ENCODE measurements at regions not wholly inside any gene's neighbourhood (a gene's known extent, or its start where the extent isn't known, plus 50 kb on each side); places are given as distances from the start of the nearest gene placed in this dataset.

DNA sequence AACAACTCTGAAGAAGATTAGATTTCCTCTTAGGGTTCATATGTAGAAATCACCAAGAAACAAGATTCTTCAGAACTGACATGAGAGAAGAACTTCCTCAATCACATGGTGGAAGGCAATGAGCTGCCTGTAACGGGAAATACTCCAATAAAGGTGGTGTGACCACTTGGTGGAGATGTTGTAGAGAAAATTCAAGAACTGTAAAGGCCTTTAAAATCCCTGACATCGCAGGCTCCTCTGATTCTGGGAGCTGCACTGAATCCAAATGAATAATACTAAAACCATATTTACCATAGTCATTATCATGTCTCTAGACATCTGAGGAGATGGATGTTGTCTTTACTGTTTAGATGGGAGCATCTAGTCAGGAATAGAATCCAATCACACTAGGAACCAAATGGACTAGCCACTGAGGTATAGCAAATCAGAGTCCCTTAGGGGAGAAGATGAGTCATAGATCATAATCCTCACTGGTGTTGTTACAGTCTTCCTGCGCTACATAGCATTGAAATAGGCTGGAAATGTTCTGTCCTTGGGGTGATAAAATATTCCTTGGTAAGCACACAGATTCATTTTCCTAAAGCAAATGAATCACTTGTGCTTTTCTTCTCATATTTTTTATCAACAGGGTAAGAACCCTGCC lies 321.6 kb upstream of the TENM4 start:
- peak; percentile 13 for DNase-seq

GRCh38 chr11:79758325-79758724 lies 317.5 kb upstream of the TENM4 start:
- no peak for DNase-seq

DNA sequence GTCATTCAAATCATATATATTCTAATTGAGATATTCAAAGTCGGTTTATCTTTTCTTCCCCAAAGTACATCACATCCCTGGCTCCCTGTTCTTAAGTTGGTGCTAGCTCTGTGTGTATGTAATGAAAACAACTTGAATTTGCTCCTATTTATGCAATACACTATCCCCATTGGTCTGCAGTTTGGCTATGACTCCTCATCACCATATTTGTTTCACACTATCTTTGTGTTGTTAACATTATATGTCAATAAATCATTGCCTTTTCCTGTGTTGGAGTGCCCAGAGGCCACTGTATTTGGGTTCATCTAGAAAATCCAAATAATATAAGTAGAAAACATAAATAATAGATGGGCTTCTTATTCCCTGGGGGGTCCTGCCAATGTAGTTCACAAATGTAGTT lies 306.6 kb upstream of the TENM4 start:
- no peak for DNase-seq

GRCh38 chr11:79744941-79745340 lies 304.1 kb upstream of the TENM4 start:
- no peak for DNase-seq

GRCh38 chr11:79742176-79742575 lies 301.3 kb upstream of the TENM4 start:
- DNase-seq: peak; percentile 9

- DNase-seq: no peak
Measured at GRCh38 chr11:79739591-79739990, 298.8 kb upstream of the TENM4 start.

DNA sequence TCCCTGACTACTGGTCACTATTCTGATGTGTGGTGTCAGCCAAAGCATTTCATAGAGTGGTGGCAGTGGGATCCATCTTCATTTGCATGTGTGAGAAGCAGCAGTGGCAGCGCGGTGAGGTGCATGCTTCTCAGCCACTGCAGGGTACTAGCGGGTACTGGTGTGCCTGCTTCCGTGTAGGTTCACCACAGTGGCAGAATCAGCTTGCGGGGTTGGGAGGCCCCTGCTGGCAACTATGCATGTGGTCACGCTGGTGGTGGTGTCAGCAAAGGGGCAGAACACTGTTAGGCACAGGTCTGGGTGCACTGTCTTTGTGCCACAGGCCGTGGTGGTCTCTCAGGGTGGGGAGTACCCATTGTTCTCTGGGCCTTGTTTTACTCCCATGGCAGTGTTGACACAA lies 286.4 kb upstream of the TENM4 start:
- no peak for DNase-seq

GRCh38 chr11:79720115-79720514 lies 279.3 kb upstream of the TENM4 start:
- no peak for DNase-seq

DNA sequence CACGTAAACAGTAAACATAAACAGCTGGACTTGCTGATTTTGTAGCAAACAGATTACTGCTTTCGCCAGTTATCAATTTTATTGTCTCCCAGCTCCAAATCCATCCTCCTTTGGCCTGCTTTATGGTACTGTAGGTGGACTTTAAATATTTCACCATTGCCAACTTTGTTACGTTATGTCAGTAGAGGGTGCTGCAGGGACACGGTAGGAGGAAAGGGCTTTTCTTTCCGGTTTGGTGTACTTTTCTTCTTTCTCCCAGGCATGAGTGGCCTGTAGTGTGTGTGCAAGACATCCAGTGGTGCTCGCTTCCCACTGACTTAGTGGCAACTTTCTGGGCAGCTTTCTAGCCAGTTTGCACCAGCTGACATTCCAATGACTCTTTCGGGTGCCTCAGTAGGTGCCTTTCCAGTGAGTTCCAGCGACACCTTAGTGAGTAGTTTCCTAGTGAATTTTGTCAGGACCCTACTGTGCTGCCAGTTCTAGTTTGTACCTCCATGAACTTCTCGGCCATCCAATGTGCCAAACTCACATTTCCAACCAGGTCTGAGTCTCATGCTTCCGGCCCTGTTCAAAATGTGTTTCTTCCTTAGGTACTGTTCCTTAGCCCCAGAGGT lies 267.6 kb upstream of the TENM4 start:
- peak; percentile 26 for DNase-seq

DNA sequence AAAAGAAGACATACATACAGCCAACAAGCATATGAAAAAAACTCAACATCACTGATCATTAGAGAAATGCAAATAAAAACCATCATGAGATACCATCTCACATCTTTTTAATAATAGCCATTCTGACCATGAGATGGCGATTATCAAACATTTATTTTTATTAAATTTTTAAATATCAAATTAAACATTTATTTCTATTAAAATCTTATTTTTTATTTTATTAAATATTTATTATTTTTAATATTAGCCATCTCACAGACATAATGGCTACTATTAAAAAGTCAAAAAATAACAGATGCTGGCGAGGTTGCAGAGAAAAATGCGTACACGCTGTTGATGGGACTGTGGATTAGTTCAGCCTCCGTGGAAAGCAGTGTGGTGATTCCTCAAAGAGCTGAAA lies 264.8 kb upstream of the TENM4 start:
- DNase-seq: no peak

DNA sequence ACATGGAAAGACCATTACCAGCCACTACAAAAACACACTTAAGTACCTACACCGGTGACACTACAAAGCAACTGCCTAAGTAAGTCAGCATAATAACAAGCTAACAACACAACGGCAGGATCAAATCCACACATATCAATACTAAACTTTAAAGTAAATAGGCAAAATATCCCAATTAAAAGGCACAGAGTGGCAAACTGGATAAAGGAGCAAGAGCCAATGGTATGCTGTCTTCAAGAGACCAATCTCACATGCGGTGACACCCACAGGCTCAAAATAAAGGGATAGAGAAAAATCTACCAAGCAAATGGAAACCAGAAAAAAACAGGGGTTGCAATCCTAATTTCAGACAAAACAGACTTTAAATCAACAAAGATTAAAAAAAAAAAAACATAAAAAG lies 261.5 kb upstream of the TENM4 start:
- no peak for DNase-seq

DNA sequence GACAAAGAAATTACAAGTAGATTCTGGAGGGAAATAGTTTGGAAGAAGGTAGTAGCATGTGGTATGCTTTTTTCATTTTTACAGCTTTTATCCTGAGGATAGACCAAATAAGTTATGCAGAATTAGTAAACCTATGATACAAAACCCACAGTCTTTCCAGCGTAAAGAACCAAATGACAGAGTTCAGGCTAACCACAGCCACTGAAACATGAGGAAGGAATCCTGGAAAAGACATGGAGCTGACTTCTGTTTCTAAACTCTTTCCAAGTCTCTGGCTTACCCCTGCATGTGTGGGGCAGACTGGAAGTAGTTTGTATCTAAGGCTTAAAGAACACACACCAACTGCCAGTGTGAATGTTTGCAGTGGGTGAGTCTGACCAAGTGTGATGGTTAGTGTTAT lies 258.4 kb upstream of the TENM4 start:
- no peak for DNase-seq

- no peak for DNase-seq
Measured at GRCh38 chr11:79697905-79698304, 257.1 kb upstream of the TENM4 start.

DNA sequence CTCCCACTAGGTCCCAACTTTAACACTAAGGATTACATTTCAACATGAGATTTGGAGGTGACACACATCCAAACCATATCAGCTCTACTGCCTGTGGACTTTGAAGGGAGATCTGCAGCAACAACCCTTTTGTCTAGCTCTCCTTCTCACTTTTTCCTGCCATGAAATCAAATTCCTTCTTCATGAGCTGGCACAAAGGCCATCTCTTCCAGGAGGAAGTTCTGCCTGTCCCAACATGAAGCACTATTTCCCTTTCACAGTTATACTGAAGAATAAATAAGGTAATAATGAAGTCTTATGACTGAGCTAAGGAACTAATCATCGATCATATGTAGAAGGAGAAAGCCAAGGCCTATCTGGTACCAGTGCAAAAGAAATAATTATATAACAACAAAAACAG lies 253.5 kb upstream of the TENM4 start:
- DNase-seq: no peak

DNA sequence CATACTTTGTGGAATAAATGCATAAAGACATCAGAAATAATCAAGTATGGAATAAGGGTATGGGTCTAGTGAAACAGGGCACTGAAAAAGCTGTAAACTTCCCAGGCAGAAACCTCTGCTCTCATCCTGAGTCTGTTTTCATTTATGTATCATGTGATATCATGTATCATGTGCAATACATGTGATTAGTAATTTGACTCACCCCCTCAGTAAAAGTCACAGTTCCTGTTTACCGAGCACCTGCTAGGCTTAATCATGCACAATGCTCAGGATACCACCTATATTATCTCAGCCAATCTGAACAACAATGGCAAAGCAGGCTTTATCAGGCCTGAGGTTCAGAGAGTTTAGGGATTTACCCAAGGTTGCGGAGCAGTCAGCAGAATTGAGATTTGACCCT lies 250.6 kb upstream of the TENM4 start:
- peak; percentile 32 for DNase-seq

DNA sequence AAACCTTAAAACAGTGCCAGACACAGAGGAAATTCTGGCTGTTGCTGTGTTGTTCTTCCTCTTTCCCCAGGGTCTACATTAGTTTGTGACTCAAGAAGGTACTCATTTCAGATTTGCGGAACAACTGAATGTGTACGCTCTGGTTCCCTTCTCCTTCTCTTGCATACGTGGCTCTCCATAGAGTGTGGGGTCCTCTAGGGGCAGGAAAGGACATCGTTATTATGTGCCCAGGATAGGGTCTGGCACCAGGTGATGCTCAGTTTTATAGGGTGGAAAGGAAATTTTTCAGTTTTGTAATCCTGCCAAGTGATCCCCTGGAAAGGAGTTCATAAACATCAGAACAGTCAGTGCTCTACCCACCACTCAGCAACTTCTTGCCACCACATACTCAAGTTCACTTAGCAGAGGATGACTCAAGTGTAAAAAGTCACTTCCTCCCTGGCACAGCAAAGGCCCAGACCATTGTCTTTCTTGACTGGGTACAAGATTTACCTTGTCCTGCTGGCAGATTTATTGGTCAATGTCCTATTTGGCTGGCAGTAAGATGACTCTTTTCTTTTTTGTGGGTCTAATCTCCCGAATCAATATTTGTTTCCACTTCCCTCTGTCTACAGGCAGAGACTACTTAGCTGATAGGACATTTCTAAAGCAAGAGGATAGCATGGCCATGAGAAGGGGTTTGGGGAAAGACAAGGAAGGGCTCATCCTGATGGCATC lies 246.0 kb upstream of the TENM4 start:
- DNase-seq: no peak

- DNase-seq: no peak
Measured at GRCh38 chr11:79683930-79684329, 243.1 kb upstream of the TENM4 start.

- no peak for DNase-seq
Measured at GRCh38 chr11:79678780-79679452, 238.1 kb upstream of the TENM4 start.

DNA sequence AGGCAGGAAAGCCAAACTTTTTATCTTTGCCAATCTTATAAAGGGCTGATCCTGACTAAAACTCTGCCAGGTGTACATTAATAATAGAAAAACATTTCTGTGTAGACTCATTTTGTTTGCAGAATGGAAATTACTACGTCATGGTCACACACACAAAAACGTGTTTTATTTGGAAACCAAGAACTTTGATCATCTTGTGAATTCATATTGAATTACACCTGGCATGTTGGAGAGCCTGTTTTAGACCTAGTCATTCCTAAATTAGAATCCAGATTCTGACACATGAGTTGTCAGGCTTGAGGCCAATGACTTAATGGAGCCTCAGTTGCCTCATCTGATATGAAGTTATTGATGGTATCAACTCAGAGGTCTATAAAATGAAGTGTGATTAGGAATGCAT lies 235.6 kb upstream of the TENM4 start:
- no peak for DNase-seq

DNA sequence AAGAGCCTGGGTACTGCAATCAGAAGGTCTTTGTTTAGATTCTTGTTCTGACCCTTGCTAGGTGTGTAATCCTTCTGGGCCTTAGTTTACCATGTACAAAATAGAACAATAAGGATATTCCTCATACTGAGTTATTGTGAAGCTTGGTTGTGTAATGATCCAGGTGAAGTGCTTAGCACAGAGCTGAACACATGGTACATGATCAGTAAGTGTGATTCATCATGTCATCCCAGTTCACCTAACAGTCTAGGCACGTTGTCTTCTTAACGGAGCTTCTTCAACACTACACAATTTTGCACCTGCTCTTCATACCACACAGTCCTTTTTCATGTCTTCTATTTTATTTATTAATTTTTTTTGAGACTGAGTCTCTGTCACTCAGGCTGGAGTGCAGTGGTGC lies 234.3 kb upstream of the TENM4 start:
- DNase-seq: no peak

- DNase-seq: no peak
Measured at GRCh38 chr11:79672786-79673185, 232.0 kb upstream of the TENM4 start.

DNA sequence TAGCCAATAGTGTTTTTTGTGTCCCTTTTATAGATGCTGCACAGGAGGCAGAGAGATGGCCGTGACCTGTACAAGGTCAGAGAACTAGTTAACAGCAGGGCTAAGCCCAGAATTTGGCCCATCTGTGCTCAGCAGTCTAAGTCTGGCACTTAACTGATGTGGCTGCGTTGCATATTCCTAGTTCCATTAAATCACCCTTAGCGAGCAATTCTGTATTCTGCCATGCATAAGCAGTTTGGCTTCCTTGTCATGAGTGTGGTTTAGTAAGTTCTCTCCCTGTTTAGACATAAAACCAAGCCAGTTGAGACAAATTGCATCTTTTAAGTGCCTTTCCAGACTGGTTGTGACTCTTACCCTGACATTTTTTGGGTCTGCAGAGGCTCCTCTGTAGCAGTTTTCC lies 230.6 kb upstream of the TENM4 start:
- DNase-seq: peak; percentile 67

DNA sequence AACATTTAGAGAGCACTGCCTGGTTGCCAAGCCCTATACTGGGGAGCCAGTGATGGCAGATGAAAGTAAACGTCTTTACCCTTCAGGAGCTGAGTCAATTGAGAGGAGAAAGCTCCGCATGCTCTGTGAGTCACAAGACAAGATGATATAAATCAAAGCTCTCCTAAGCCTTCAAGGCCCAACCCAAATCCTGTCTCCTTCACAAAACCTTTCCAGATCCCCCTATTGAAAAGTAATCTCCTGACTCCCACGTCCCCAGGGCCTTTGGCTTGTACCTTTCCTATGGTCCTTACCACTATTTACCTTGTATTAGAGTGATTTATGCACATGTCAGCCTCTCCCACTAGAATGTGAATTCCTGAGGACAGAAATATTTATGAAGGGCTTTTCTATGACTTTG lies 230.1 kb upstream of the TENM4 start:
- no peak for DNase-seq

DNA sequence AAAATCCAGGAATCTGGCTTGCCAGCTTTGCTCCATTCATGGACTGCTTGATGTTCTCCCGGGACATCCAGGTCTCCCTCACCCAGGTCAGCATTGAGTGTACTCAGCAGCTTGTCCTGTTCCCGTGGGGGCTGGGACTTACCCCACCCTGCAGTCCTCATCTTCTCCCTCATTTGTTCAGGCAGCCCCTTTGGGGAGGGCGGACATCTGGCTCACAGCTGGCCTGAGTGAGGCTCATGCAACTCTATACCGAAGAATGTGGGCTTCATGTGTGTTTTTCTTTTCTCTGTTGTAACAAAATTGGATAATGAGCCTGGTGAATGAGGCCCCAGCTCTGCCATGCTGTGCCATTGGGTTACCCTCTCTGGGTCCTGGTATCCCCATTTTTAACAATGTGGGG lies 227.7 kb upstream of the TENM4 start:
- peak; percentile 92 for DNase-seq

Data from NCI-H2171 treated with DMSO at 0.1 percent for 48 hours (cell line).